ENCODE measurements at regions not wholly inside any gene's neighbourhood (a gene's known extent, or its start where the extent isn't known, plus 50 kb on each side); places are given as distances from the start of the nearest gene placed in this dataset.

- ATAC-seq (no peak), DNase-seq (ENCODE audit: low read depth, low spot score) (no peak)
- H3K27ac ChIP-seq (ENCODE audit: low read length), result no peak overlapping the region
- TF ChIP-seq SIN3A (IDR thresholded peaks at IDR 0.05; ENCODE audit: borderline replicate concordance, insufficient read depth, low read depth, low read length), result no peak
- TF ChIP-seq CTCF (IDR thresholded peaks at IDR 0.05), result no peak
- no peak for TF ChIP-seq REST (IDR thresholded peaks at IDR 0.05; ENCODE audit: insufficient read depth in 1 of 2, low read depth in 2 of 2, low read length in 1 of 2)
- TF ChIP-seq POLR2AphosphoS5 (IDR thresholded peaks at IDR 0.05; ENCODE audit: low read depth, low read length), result no peak
- no peak for TF ChIP-seq TCF7L2 (IDR thresholded peaks at IDR 0.05; ENCODE audit: low read depth, low read length)
- in situ Hi-C loops (cut with HindIII; ENCODE audit: low pct_unique_long_range_greater_than_20kb, low sequenced_read_pairs), result no loop called here
- CTCF ChIA-PET, result no interaction called here
- intact Hi-C loops (cut with micrococcal nuclease; ENCODE audit: unreplicated experiment), result no loop called here
- H3K4me3 ChIP-seq (ENCODE audit: low read depth in 2 of 2, low read length in 2 of 2), result no peak overlapping the region
- H3K27me3 ChIP-seq (ENCODE audit: control insufficient read depth, insufficient read depth, low read length), result no peaks in the 10 kb centered on the region
- POLR2A ChIA-PET, result no interaction called here
- H3K9me3 ChIP-seq (ENCODE audit: control insufficient read depth, insufficient read depth, low read depth, low read length), result no peaks in the 10 kb centered on the region
- no peaks in the 10 kb centered on the region for H3K4me1 ChIP-seq (ENCODE audit: control insufficient read depth, insufficient read depth, low read length)
- BruUV-seq (replicated peaks), result no TSS peak
- no peaks in the 10 kb centered on the region for H3K36me3 ChIP-seq (ENCODE audit: control insufficient read depth, insufficient read depth, low read length)
Observed at GRCh38 chr12:20201733-20202132, 166.6 kb upstream of the PDE3A start.

GRCh38 chr12:20205854-20206253 is 162.5 kb upstream of the PDE3A start:
- DNase-seq (ENCODE audit: low read depth, low spot score) (no peak), ATAC-seq (no peak)
- Histone ChIP-seq H3K4me1 (ENCODE audit: control insufficient read depth, insufficient read depth, low read length) (no peaks in the 10 kb centered on the region), H3K27ac (ENCODE audit: low read length) (no peak overlapping the region), H3K36me3 (ENCODE audit: control insufficient read depth, insufficient read depth, low read length) (no peaks in the 10 kb centered on the region), H3K9me3 (ENCODE audit: control insufficient read depth, insufficient read depth, low read depth, low read length) (no peaks in the 10 kb centered on the region), H3K4me3 (ENCODE audit: low read depth in 2 of 2, low read length in 2 of 2) (no peak overlapping the region), H3K27me3 (ENCODE audit: control insufficient read depth, insufficient read depth, low read length) (no peaks in the 10 kb centered on the region)
- CTCF ChIA-PET, result no interaction called here
- intact Hi-C loops (cut with micrococcal nuclease; ENCODE audit: unreplicated experiment) (no loop called here), in situ Hi-C loops (cut with HindIII; ENCODE audit: low pct_unique_long_range_greater_than_20kb, low sequenced_read_pairs) (no loop called here)
- BruUV-seq (replicated peaks), result no TSS peak
- POLR2A ChIA-PET, result no interaction called here
- no peak for TF ChIP-seq SIN3A (IDR thresholded peaks at IDR 0.05; ENCODE audit: borderline replicate concordance, insufficient read depth, low read depth, low read length)
- no peak for TF ChIP-seq CTCF (IDR thresholded peaks at IDR 0.05)
- no peak for TF ChIP-seq REST (IDR thresholded peaks at IDR 0.05; ENCODE audit: insufficient read depth in 1 of 2, low read depth in 2 of 2, low read length in 1 of 2)
- TF ChIP-seq POLR2AphosphoS5 (IDR thresholded peaks at IDR 0.05; ENCODE audit: low read depth, low read length), result no peak
- no peak for TF ChIP-seq TCF7L2 (IDR thresholded peaks at IDR 0.05; ENCODE audit: low read depth, low read length)
